ENCODE measurements at regions not wholly inside any gene's neighbourhood (a gene's known extent, or its start where the extent isn't known, plus 50 kb on each side); places are given as distances from the start of the nearest gene placed in this dataset.

- no peak for DNase-seq (ENCODE audit: low read depth, low spot score)
- in situ Hi-C loops (cut with HindIII; ENCODE audit: low sequenced_read_pairs): no loop called here
- H3K4me3 ChIP-seq (ENCODE audit: low read depth, low read length): no peak overlapping the region
- TF ChIP-seq CTCF (IDR thresholded peaks at IDR 0.05; ENCODE audit: low read depth, low read length): no peak
Observed at GRCh38 chr17:14004927-14005620, 64.2 kb upstream of the COX10 start.

- no peak for DNase-seq (ENCODE audit: low read depth, low spot score)
- no peak for TF ChIP-seq CTCF (IDR thresholded peaks at IDR 0.05; ENCODE audit: low read depth, low read length)
- in situ Hi-C loops (cut with HindIII; ENCODE audit: low sequenced_read_pairs): no loop called here
Observed at GRCh38 chr17:14006249-14006942, 62.9 kb upstream of the COX10 start.

GRCh38 chr17:14007951-14008350 lies 61.4 kb upstream of the COX10 start:
- no peak for TF ChIP-seq CTCF (IDR thresholded peaks at IDR 0.05; ENCODE audit: low read depth, low read length)
- H3K4me3 ChIP-seq (ENCODE audit: low read depth, low read length): no peak overlapping the region
- no peak for DNase-seq (ENCODE audit: low read depth, low spot score)
- in situ Hi-C loops (cut with HindIII; ENCODE audit: low sequenced_read_pairs): no loop called here

More at GRCh38 chr17:14006249-14006942, 62.9 kb upstream of the COX10 start:
- no peak overlapping the region for H3K4me3 ChIP-seq (ENCODE audit: low read depth, low read length)

- no peak for DNase-seq (ENCODE audit: low read depth, low spot score)
- H3K4me3 ChIP-seq (ENCODE audit: low read depth, low read length): no peak overlapping the region
- TF ChIP-seq CTCF (IDR thresholded peaks at IDR 0.05; ENCODE audit: low read depth, low read length): no peak
- in situ Hi-C loops (cut with HindIII; ENCODE audit: low sequenced_read_pairs): no loop called here
Observed at GRCh38 chr17:14011036-14011692, 58.1 kb upstream of the COX10 start.

- TF ChIP-seq CTCF (IDR thresholded peaks at IDR 0.05; ENCODE audit: low read depth, low read length): no peak
- no peak for DNase-seq (ENCODE audit: low read depth, low spot score)
- in situ Hi-C loops (cut with HindIII; ENCODE audit: low sequenced_read_pairs): no loop called here
- H3K4me3 ChIP-seq (ENCODE audit: low read depth, low read length): no peak overlapping the region
Observed at GRCh38 chr17:14011740-14012405, 57.4 kb upstream of the COX10 start.

- H3K4me3 ChIP-seq (ENCODE audit: low read depth, low read length): no peak overlapping the region
- no peak for TF ChIP-seq CTCF (IDR thresholded peaks at IDR 0.05; ENCODE audit: low read depth, low read length)
- peak; percentile 33 for DNase-seq (ENCODE audit: low read depth, low spot score)
- in situ Hi-C loops (cut with HindIII; ENCODE audit: low sequenced_read_pairs): no loop called here
Observed at GRCh38 chr17:14014657-14015056, 54.6 kb upstream of the COX10 start.
